GM23338 (cell line): ENCODE measurements at regions not wholly inside any gene's neighbourhood (a gene's known extent, or its start where the extent isn't known, plus 50 kb on each side); places are given as distances from the start of the nearest gene placed in this dataset.

Experiments
- ATAC-seq: fragments of 200-7000 bp; cut with Tn5 transposase; 3 replicates; pipeline ENCODE4 v1.9.1; 2020
- DNase-seq: peaks from one replicate; pipeline ENCODE4 v3.0.0-alpha.2; 2015; ENCODE audit warnings: low spot score
- H2AFZ ChIP-seq: fragments of 200-600 bp; sonication (generic); 2 replicates; pipeline ENCODE4 v1.8.0; 2016; ENCODE audit warnings: antibody characterized with exemption, mild to moderate bottlenecking, moderate library complexity
- H3F3A ChIP-seq: fragments of 200-600 bp; sonication (generic); replicated peaks from 2 replicates; pipeline ENCODE4 v1.8.0; 2017; ENCODE audit warnings: antibody characterized with exemption, mixed run types, low read depth
- H3K27ac ChIP-seq: fragments of 200-600 bp; sonication (generic); 2 replicates; pipeline ENCODE4 v1.6.1; 2016; ENCODE audit warnings: low read depth
- H3K27me3 ChIP-seq: fragments of 200-600 bp; sonication (generic); 2 replicates; pipeline ENCODE4 v1.8.0; 2016; ENCODE audit warnings: mild to moderate bottlenecking, mixed run types, moderate library complexity; ENCODE audit not compliant: insufficient read depth
- H3K36me3 ChIP-seq: fragments of 200-600 bp; sonication (generic); 2 replicates; pipeline ENCODE4 v1.8.0; 2016; ENCODE audit warnings: mild to moderate bottlenecking; ENCODE audit not compliant: insufficient read depth
- H3K4me1 ChIP-seq: fragments of 200-600 bp; sonication (generic); 2 replicates; pipeline ENCODE4 v1.8.0; 2016; ENCODE audit warnings: mild to moderate bottlenecking, moderate library complexity; ENCODE audit not compliant: insufficient read depth
- H3K4me2 ChIP-seq: fragments of 200-600 bp; sonication (generic); 2 replicates; pipeline ENCODE4 v1.7.1; 2017; ENCODE audit warnings: mixed run types
- H3K4me3 ChIP-seq: fragments of 200-600 bp; sonication (generic); 2 replicates; pipeline ENCODE4 v1.6.1; 2016; ENCODE audit warnings: mixed run types
- H3K79me2 ChIP-seq: fragments of 200-600 bp; sonication (generic); replicated peaks from 2 replicates; pipeline ENCODE4 v1.8.0; 2017; ENCODE audit warnings: mild to moderate bottlenecking; ENCODE audit not compliant: insufficient read depth
- H3K9me2 ChIP-seq: fragments of 200-600 bp; sonication (generic); 2 replicates; pipeline ENCODE4 v1.8.0; 2017; ENCODE audit not compliant: insufficient read depth
- H4K20me1 ChIP-seq: fragments of 200-600 bp; sonication (generic); replicated peaks from 2 replicates; pipeline ENCODE4 v1.8.0; 2017; ENCODE audit warnings: mild to moderate bottlenecking; ENCODE audit not compliant: insufficient read depth
- H3K27ac Mint-ChIP-seq: 2 replicates; pipeline ENCODE4 v1.8.0; 2020; ENCODE audit warnings: inconsistent platforms, mild to moderate bottlenecking, moderate library complexity, mixed read lengths
- H3K27me3 Mint-ChIP-seq: 3 replicates; pipeline ENCODE4 v1.8.0; 2022; ENCODE audit warnings: low read depth, mild to moderate bottlenecking, moderate library complexity, mixed read lengths, inconsistent platforms; ENCODE audit not compliant: insufficient read depth, poor library complexity
- H3K36me3 Mint-ChIP-seq: 3 replicates; pipeline ENCODE4 v1.8.0; 2021; ENCODE audit warnings: low read depth, mild to moderate bottlenecking, inconsistent platforms, moderate library complexity, mixed read lengths
- H3K4me1 Mint-ChIP-seq: 3 replicates; pipeline ENCODE4 v1.8.0; 2020; ENCODE audit warnings: mild to moderate bottlenecking, inconsistent platforms, mixed read lengths
- H3K4me3 Mint-ChIP-seq: 3 replicates; pipeline ENCODE4 v1.8.0; 2021; ENCODE audit warnings: moderate library complexity, mild to moderate bottlenecking, inconsistent platforms, mixed read lengths
- H3K9me3 Mint-ChIP-seq: 3 replicates; pipeline ENCODE4 v1.8.0; 2020; ENCODE audit warnings: moderate library complexity, mild to moderate bottlenecking, inconsistent platforms, mixed read lengths
- CREB1 ChIP-seq: fragments of 250-450 bp; sonication (Bioruptor Pico); IDR thresholded peaks from 2 replicates; pipeline ENCODE4 v1.5.0; 2020; ENCODE audit warnings: low read depth, mild to moderate bottlenecking, moderate library complexity
- CTCF ChIP-seq, 2 experiments: fragments of 200-600 bp in 1 of 2; sonication (generic) in 1 of 2; conservative IDR thresholded peaks; 2 replicates each; pipeline versions ENCODE4 v1.5.1 to v1.6.1; 2016 to 2017; ENCODE audit warnings: antibody characterized with exemption in 2 of 2, low read depth in 2 of 2, mild to moderate bottlenecking in 2 of 2, moderate library complexity in 1 of 2
- ETS1 ChIP-seq: IDR thresholded peaks from 2 replicates; pipeline ENCODE4 v1.6.1; 2016; ENCODE audit warnings: antibody characterized with exemption
- EZH2 ChIP-seq: fragments of 200-600 bp; sonication (generic); IDR thresholded peaks from one replicate; pipeline ENCODE4 v1.8.0; 2017; ENCODE audit warnings: antibody characterized with exemption, mild to moderate bottlenecking, low read depth; ENCODE audit not compliant: unreplicated experiment
- EZH2phosphoT487 ChIP-seq: fragments of 200-600 bp; sonication (generic); IDR thresholded peaks from one replicate; pipeline ENCODE4 v1.8.1; 2018; ENCODE audit warnings: antibody characterized with exemption; ENCODE audit not compliant: unreplicated experiment
- JUNB ChIP-seq: IDR thresholded peaks from one replicate; pipeline ENCODE4 v1.6.1; 2016; ENCODE audit warnings: antibody characterized with exemption; ENCODE audit not compliant: unreplicated experiment
- NANOG ChIP-seq: IDR thresholded peaks from 2 replicates; pipeline ENCODE4 v1.6.1; 2016; ENCODE audit warnings: antibody characterized with exemption, borderline replicate concordance
- POLR2AphosphoS5 ChIP-seq: IDR thresholded peaks from 2 replicates; pipeline ENCODE4 v1.6.1; 2016; ENCODE audit warnings: antibody characterized with exemption, low read depth
- REST ChIP-seq: IDR thresholded peaks from one replicate; pipeline ENCODE4 v1.6.1; 2018; ENCODE audit warnings: antibody characterized with exemption; ENCODE audit not compliant: unreplicated experiment
- STAT1 ChIP-seq: IDR thresholded peaks from one replicate; pipeline ENCODE4 v1.6.1; 2016; ENCODE audit warnings: antibody characterized with exemption; ENCODE audit not compliant: unreplicated experiment
- ZNF114 ChIP-seq: fragments of 250-450 bp; sonication (Bioruptor Pico); IDR thresholded peaks from 2 replicates; pipeline ENCODE4 v1.5.0; 2020; ENCODE audit warnings: mild to moderate bottlenecking, moderate library complexity
- ZNF331 ChIP-seq: fragments of 250-450 bp; sonication (Bioruptor Pico); IDR thresholded peaks from 2 replicates; pipeline ENCODE4 v1.5.0; 2020; ENCODE audit warnings: low read depth, mild to moderate bottlenecking, moderate library complexity
- ZNF462 ChIP-seq: fragments of 250-450 bp; sonication (Bioruptor Pico); IDR thresholded peaks from 2 replicates; pipeline ENCODE4 v1.5.0; 2020; ENCODE audit warnings: mild to moderate bottlenecking, moderate library complexity

- no peak for TF ChIP-seq ZNF114 (CRISPR knock-in tag)
- TF ChIP-seq CREB1 (CRISPR knock-in tag) = no peak
- no peak for TF ChIP-seq ZNF462 (CRISPR knock-in tag)
- no peak for TF ChIP-seq JUNB
- no peak for TF ChIP-seq POLR2AphosphoS5
- TF ChIP-seq ETS1 = no peak
- no peak for TF ChIP-seq NANOG
- no peak for TF ChIP-seq EZH2
- TF ChIP-seq REST = no peak
- no peak for TF ChIP-seq EZH2phosphoT487
- no peak for TF ChIP-seq ZNF331 (CRISPR knock-in tag)
- TF ChIP-seq CTCF (conservative IDR thresholded peaks at IDR 0.05; ENCODE audit: low read depth in 2 of 2) = no peak
- TF ChIP-seq STAT1 = no peak
- Histone ChIP-seq H3K27me3 (no peaks in the 10 kb centered on the region), H3K4me1 (peaks cover 29% of the 10 kb centered on the region), H3K9me2 (no peaks in the 10 kb centered on the region), H2AFZ (no peak overlapping the region), H3K27ac (no peak overlapping the region), H3F3A (no peaks in the 10 kb centered on the region), H3K4me3 (no peak overlapping the region), H3K36me3 (no peaks in the 10 kb centered on the region), H3K4me2 (peak overlapping the region; percentile 56; the same call in 1 of the 2 replicates), H4K20me1 (no peaks in the 10 kb centered on the region), H3K79me2 (no peaks in the 10 kb centered on the region)
- Mint-ChIP-seq H3K27ac (no peak overlapping the region), H3K27me3 (peaks cover 2% of the 10 kb centered on the region), H3K4me1 (peaks cover 28% of the 10 kb centered on the region), H3K36me3 (no peaks in the 10 kb centered on the region), H3K4me3 (no peak overlapping the region), H3K9me3 (no peaks in the 10 kb centered on the region)
- no peak for DNase-seq
- no peak for ATAC-seq
These were observed 528.2 kb upstream of the NRP1 start for GRCh38 chr10:33862536-33863105.
